H1 (cell line): ENCODE measurements at regions not wholly inside any gene's neighbourhood (a gene's known extent, or its start where the extent isn't known, plus 50 kb on each side); places are given as distances from the start of the nearest gene placed in this dataset.

Experiments
- CTCF ChIA-PET: fragments of 300-600 bp; sonication (Branson Sonifier 250); formaldehyde crosslinking; loops from one replicate; lab custom pipeline; 2021; ENCODE audit not compliant: partially characterized antibody; lab: Charles Lee
- POLR2A ChIA-PET: fragments of 300-600 bp; sonication (Branson Sonifier 250); formaldehyde crosslinking; loops from one replicate; lab custom pipeline; 2021; ENCODE audit warnings: inconsistent platforms; ENCODE audit not compliant: partially characterized antibody; lab: Charles Lee
- DNase-seq, 2 experiments: peaks; one replicate each; pipeline versions ENCODE4 v3.0.0 to v3.0.0-alpha.2; 2010 to 2022; ENCODE audit warnings: low spot score in 2 of 2, low read depth in 1 of 2, mixed read lengths in 1 of 2
- FAIRE-seq: peaks from 2 replicates; lab custom pipeline; 2011; peaks lifted over from hg19 to GRCh38; lab: Jason Lieb, UNC
- H2AFZ ChIP-seq: 2 replicates; pipeline ENCODE4 v1.8.1; 2012; ENCODE audit warnings: low read length, inconsistent platforms
- H2AK5ac ChIP-seq: 2 replicates; pipeline ENCODE4 v1.6.1; 2013; ENCODE audit warnings: low read depth, low read length
- H2BK120ac ChIP-seq: replicated peaks from 2 replicates; pipeline ENCODE3; 2013; ENCODE audit warnings: low read depth, low read length, inconsistent platforms
- H2BK12ac ChIP-seq: 2 replicates; pipeline ENCODE4 v1.6.1; 2013; ENCODE audit warnings: low read depth, low read length
- H2BK15ac ChIP-seq: 2 replicates; pipeline ENCODE4 v1.6.1; 2013; ENCODE audit warnings: low read length
- H2BK20ac ChIP-seq: 2 replicates; pipeline ENCODE4 v1.6.1; 2013; ENCODE audit warnings: low read length
- H2BK5ac ChIP-seq: 2 replicates; pipeline ENCODE4 v1.6.1; 2013; ENCODE audit warnings: low read depth, low read length
- H3K14ac ChIP-seq: 2 replicates; pipeline ENCODE4 v1.6.1; 2013; ENCODE audit warnings: inconsistent platforms; ENCODE audit not compliant: insufficient read length
- H3K18ac ChIP-seq: 2 replicates; pipeline ENCODE4 v1.6.1; 2013; ENCODE audit warnings: low read length; ENCODE audit errors: extremely low read depth
- H3K23ac ChIP-seq: 2 replicates; pipeline ENCODE4 v1.6.1; 2013; ENCODE audit warnings: inconsistent platforms; ENCODE audit not compliant: insufficient read length
- H3K23me2 ChIP-seq: 2 replicates; pipeline ENCODE4 v1.6.1; 2013; ENCODE audit warnings: low read depth, low read length
- H3K27ac ChIP-seq: 2 replicates; pipeline ENCODE4 v1.6.1; 2011; ENCODE audit warnings: low read depth, low read length, inconsistent platforms
- H3K27me3 ChIP-seq, 4 experiments: replicated peaks in 1 of 4; 1 replicate in 1 of 4; 2 replicates in 3 of 4; pipeline versions ENCODE4 v1.6.1 to v1.8.1; 2011 to 2013; ENCODE audit warnings: low read length in 3 of 4, mild to moderate bottlenecking in 3 of 4, inconsistent platforms in 2 of 4, mixed read lengths in 2 of 4, moderate library complexity in 1 of 4; ENCODE audit not compliant: control insufficient read depth in 3 of 4, insufficient read depth in 3 of 4; ENCODE audit errors: extremely low read depth in 1 of 4
- H3K36me3 ChIP-seq, 4 experiments: 2 replicates each; pipeline versions ENCODE4 v1.6.1 to v1.8.1; 2011 to 2013; ENCODE audit warnings: mild to moderate bottlenecking in 4 of 4, low read length in 3 of 4, moderate library complexity in 2 of 4, control low read depth in 1 of 4, inconsistent platforms in 1 of 4; ENCODE audit not compliant: insufficient read depth in 4 of 4, control insufficient read depth in 2 of 4
- H3K4ac ChIP-seq: replicated peaks from 2 replicates; pipeline ENCODE3; 2013; ENCODE audit warnings: low read length, low read depth, mixed read lengths, inconsistent platforms; ENCODE audit not compliant: insufficient read length
- H3K4me1 ChIP-seq, 4 experiments: replicated peaks in 1 of 4; 1 replicate in 1 of 4; 2 replicates in 3 of 4; pipeline versions ENCODE4 v1.6.1 to v1.8.1; 2011 to 2013; ENCODE audit warnings: low read length in 3 of 4, inconsistent platforms in 2 of 4, mixed read lengths in 1 of 4; ENCODE audit not compliant: insufficient read depth in 4 of 4, control insufficient read depth in 3 of 4
- H3K4me2 ChIP-seq, 2 experiments: 2 replicates each; pipeline versions ENCODE4 v1.6.1 to v1.8.1; 2011 to 2013; ENCODE audit warnings: low read depth in 2 of 2, low read length in 2 of 2, control low read depth in 1 of 2, inconsistent platforms in 1 of 2, mild to moderate bottlenecking in 1 of 2; ENCODE audit not compliant: insufficient read depth in 1 of 2
- H3K4me3 ChIP-seq, 4 experiments: fragments of 200-600, 300-600 bp in 1 of 4; sonication (generic), shearing (Covaris generic), sonication (Bioruptor Twin) in 1 of 4; 2 replicates each; pipeline versions ENCODE4 v1.5.1 to v1.8.1; 2011 to 2016; ENCODE audit warnings: low read length in 4 of 4, low read depth in 3 of 4, control low read depth in 2 of 4, inconsistent platforms in 2 of 4, mild to moderate bottlenecking in 2 of 4, mixed read lengths in 1 of 4, moderate library complexity in 1 of 4; ENCODE audit not compliant: insufficient read depth in 2 of 4; ENCODE audit errors: extremely low read depth in 1 of 4
- H3K56ac ChIP-seq: replicated peaks from 2 replicates; pipeline ENCODE3; 2013; ENCODE audit warnings: low read depth, mild to moderate bottlenecking, mixed read lengths, low read length, inconsistent platforms; ENCODE audit not compliant: insufficient read length
- H3K79me1 ChIP-seq: 2 replicates; pipeline ENCODE4 v1.6.1; 2013; ENCODE audit warnings: low read depth, low read length, control low read depth
- H3K79me2 ChIP-seq, 2 experiments: 2 replicates each; pipeline versions ENCODE4 v1.6.1 to v1.8.1; 2012 to 2013; ENCODE audit warnings: low read length in 2 of 2, mild to moderate bottlenecking in 2 of 2, inconsistent platforms in 1 of 2; ENCODE audit not compliant: insufficient read depth in 2 of 2, control insufficient read depth in 1 of 2
- H3K9ac ChIP-seq, 4 experiments: replicated peaks in 1 of 4; 1 replicate in 1 of 4; 2 replicates in 3 of 4; pipeline versions ENCODE4 v1.6.1 to v1.8.1; 2011 to 2013; ENCODE audit warnings: low read depth in 3 of 4, low read length in 3 of 4, control low read depth in 2 of 4, mild to moderate bottlenecking in 2 of 4, moderate library complexity in 2 of 4, inconsistent platforms in 1 of 4; ENCODE audit errors: extremely low read depth in 1 of 4
- H3K9me3 ChIP-seq, 2 experiments: 2 replicates each; pipeline versions ENCODE4 v1.6.1 to v1.8.1; 2012 to 2013; ENCODE audit warnings: mild to moderate bottlenecking in 2 of 2, moderate library complexity in 2 of 2, control low read depth in 1 of 2, inconsistent platforms in 1 of 2, low read depth in 1 of 2, low read length in 1 of 2, mixed read lengths in 1 of 2; ENCODE audit not compliant: insufficient read depth in 2 of 2
- H4K20me1 ChIP-seq, 2 experiments: replicated peaks in 1 of 2; 2 replicates each; pipeline versions ENCODE3 to v1.8.1; 2011 to 2013; ENCODE audit warnings: inconsistent platforms in 2 of 2, low read length in 2 of 2, mild to moderate bottlenecking in 1 of 2; ENCODE audit not compliant: insufficient read depth in 2 of 2, control insufficient read depth in 1 of 2
- H4K5ac ChIP-seq: 2 replicates; pipeline ENCODE4 v1.6.1; 2013; ENCODE audit warnings: low read length, low read depth, mixed read lengths, inconsistent platforms; ENCODE audit not compliant: insufficient read length
- H4K8ac ChIP-seq: 2 replicates; pipeline ENCODE4 v1.8.0; 2013; ENCODE audit warnings: mild to moderate bottlenecking, moderate library complexity, low read length, inconsistent platforms; ENCODE audit not compliant: insufficient read depth; ENCODE audit errors: extremely low read depth
- H4K91ac ChIP-seq: replicated peaks from 2 replicates; pipeline ENCODE3; 2013; ENCODE audit warnings: low read length, mixed read lengths, inconsistent platforms; ENCODE audit not compliant: insufficient read length
- BCL11A ChIP-seq, 2 experiments: IDR thresholded peaks; one replicate each; pipeline ENCODE4 v1.6.1; 2011; ENCODE audit warnings: low read depth in 2 of 2, low read length in 2 of 2, mild to moderate bottlenecking in 2 of 2
- BRCA1 ChIP-seq: IDR thresholded peaks from 2 replicates; pipeline ENCODE4 v1.6.1; 2012; ENCODE audit warnings: low read depth, low read length, improper control_type of control experiment
- RAD21 ChIP-seq, 2 experiments: IDR thresholded peaks in 1 of 2; conservative IDR thresholded peaks in 1 of 2; 2 replicates each; pipeline ENCODE4 v1.6.1; 2011; ENCODE audit warnings: low read depth in 2 of 2, low read length in 2 of 2, improper control_type of control experiment in 1 of 2, inconsistent platforms in 1 of 2, mild to moderate bottlenecking in 1 of 2, moderate library complexity in 1 of 2
- SRF ChIP-seq: IDR thresholded peaks from 2 replicates; pipeline ENCODE4 v1.6.1; 2011; ENCODE audit warnings: mild to moderate bottlenecking, low read depth, low read length, moderate library complexity
- TBP ChIP-seq: IDR thresholded peaks from 2 replicates; pipeline ENCODE4 v1.6.1; 2011; ENCODE audit warnings: low read depth, low read length, improper control_type of control experiment
- TCF12 ChIP-seq: IDR thresholded peaks from 2 replicates; pipeline ENCODE4 v1.6.1; 2011; ENCODE audit warnings: low read depth, mild to moderate bottlenecking, low read length
- WGBS, 2 experiments: shearing (Covaris generic) in 1 of 2; methylation state at CpG; one replicate each; pipeline versions ENCODE4 v1.1.6 to v1.1.7; 2013 to 2015; ENCODE audit warnings: low lambda C conversion rate in 2 of 2, mixed read lengths in 2 of 2, inconsistent platforms in 1 of 2, low coverage in 1 of 2, missing lambda C conversion rate in 1 of 2; ENCODE audit not compliant: insufficient replicate concordance in 2 of 2, insufficient coverage in 1 of 2, insufficient read length in 1 of 2; ENCODE audit errors: extremely low coverage in 1 of 2, missing lambda C conversion rate in 1 of 2; 5-methylcytosine and 5-hydroxymethylcytosine counted together

GRCh38 chr12:113575386-113575785, 103.7 kb upstream of the LHX5 start:
- peak overlapping the region; percentile 93; the same call in 1 of the 2 replicates for H2BK12ac ChIP-seq
- CTCF ChIA-PET: no interaction called here
- no peak overlapping the region; the same call in 1 of the 2 replicates for H4K8ac ChIP-seq
- H3K27me3 ChIP-seq: peaks cover 0 to 2% (median 0%) of the 10 kb centered on the region in 4 experiments; a peak in 1 of 7 replicates
- H3K23me2 ChIP-seq: no peaks in the 10 kb centered on the region
- no peaks in the 10 kb centered on the region for H3K79me1 ChIP-seq
- H3K9me3 ChIP-seq: peaks cover 0 to 3% of the 10 kb centered on the region in 2 experiments; a peak in 3 of 4 replicates
- H4K5ac ChIP-seq: no peak overlapping the region
- peak overlapping the region; percentile 44 for H3K4ac ChIP-seq
- DNase-seq (no peak), FAIRE-seq (no peak)
- TF ChIP-seq BRCA1 (no peak), SRF (no peak), TCF12 (no peak), BCL11A (IDR thresholded peaks at IDR 0.05; ENCODE audit: low read depth in 2 of 2, low read length in 2 of 2) (no peak), RAD21 (IDR thresholded peaks at IDR 0.05 in 1 of 2, conservative IDR thresholded peaks at IDR 0.05 in 1 of 2; ENCODE audit: low read depth in 2 of 2, low read length in 2 of 2) (no peak), TBP (no peak)
- peak overlapping the region; percentile 66; the same call in 1 of the 2 replicates for H2BK15ac ChIP-seq
- H3K14ac ChIP-seq: no peak overlapping the region
- H3K4me1 ChIP-seq: peaks cover 0 to 7% (median 1%) of the 10 kb centered on the region in 4 experiments; a peak in 5 of 7 replicates
- no peak overlapping the region for H3K9ac ChIP-seq
- H2BK120ac ChIP-seq: no peak overlapping the region
- WGBS, 2 experiments: 89% methylated on average over 10 of the region's 10 CpGs; no CpG with 5 or more reads in 1 of the 2 experiments
- no peak overlapping the region; the same call in none of the 2 replicates for H2BK20ac ChIP-seq
- no peaks in the 10 kb centered on the region for H3K79me2 ChIP-seq
- H2AFZ ChIP-seq: no peak overlapping the region
- H3K36me3 ChIP-seq: no peaks in the 10 kb centered on the region; a peak in 1 of 8 replicates
- no peak overlapping the region for H3K4me3 ChIP-seq
- POLR2A ChIA-PET: no interaction called here
- no peak overlapping the region for H3K4me2 ChIP-seq
- peak overlapping the region; percentile 17; the same call in 1 of the 2 replicates for H3K18ac ChIP-seq
- H2AK5ac ChIP-seq: no peak overlapping the region
- H4K91ac ChIP-seq: peak overlapping the region; percentile 62
- H3K23ac ChIP-seq: no peak overlapping the region
- H2BK5ac ChIP-seq: no peak overlapping the region
- no peaks in the 10 kb centered on the region for H4K20me1 ChIP-seq
- H3K56ac ChIP-seq: no peak overlapping the region
- H3K27ac ChIP-seq: no peak overlapping the region; the same call in 1 of the 2 replicates
